Islet of Langerhans (tissue), 1 donor: ENCODE measurements at regions not wholly inside any gene's neighbourhood (a gene's known extent, or its start where the extent isn't known, plus 50 kb on each side); places are given as distances from the start of the nearest gene placed in this dataset.

Experiments
- FAIRE-seq: peaks from one replicate; lab custom pipeline; 2011; peaks lifted over from hg19 to GRCh38; lab: Jason Lieb, UNC

GRCh38 chr7:41792120-41792519 is 89.2 kb upstream of the INHBA start:
- FAIRE-seq = no peak

GRCh38 chr7:41788556-41788955 is 85.7 kb upstream of the INHBA start:
- no peak for FAIRE-seq

- FAIRE-seq = no peak
Measured at GRCh38 chr7:41787651-41788350, 84.9 kb upstream of the INHBA start.

DNA sequence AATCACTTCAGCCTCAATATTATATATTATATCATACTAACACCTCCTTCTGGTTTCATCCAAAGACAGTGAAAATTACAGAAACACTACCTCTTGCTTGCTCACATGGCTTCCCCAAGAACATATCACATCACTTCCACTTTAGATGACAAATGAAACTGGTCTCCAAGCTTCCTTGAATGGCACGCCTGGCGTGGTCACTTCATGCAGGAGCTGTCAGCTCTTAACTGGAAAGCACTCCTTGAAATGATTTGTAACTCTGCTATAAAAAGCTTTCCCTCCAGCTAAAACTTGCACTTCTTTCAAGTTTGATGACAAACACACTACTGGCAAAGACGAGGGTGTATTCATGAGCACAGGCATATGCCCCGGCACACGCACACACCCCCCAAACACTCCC is 84.1 kb upstream of the INHBA start:
- FAIRE-seq = no peak

DNA sequence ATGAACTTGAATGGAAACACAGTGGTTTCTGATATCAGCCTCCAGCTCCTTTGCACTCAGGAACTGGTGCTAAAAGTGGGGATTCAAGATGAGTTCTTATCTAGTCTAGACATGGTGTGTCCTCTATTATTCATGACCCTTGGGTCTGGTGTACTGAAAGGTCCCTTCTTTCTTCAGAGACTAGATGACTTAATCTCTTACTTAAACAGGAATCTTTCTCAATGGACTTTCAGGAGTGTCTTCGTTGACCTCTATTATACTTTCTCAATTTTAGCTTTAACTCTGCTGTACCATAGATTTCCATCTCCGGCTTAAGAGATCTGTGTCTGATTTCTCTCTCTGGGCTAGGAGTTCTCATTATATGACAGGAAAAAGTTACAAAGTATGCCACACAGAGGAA is 83.5 kb upstream of the INHBA start:
- no peak for FAIRE-seq

DNA sequence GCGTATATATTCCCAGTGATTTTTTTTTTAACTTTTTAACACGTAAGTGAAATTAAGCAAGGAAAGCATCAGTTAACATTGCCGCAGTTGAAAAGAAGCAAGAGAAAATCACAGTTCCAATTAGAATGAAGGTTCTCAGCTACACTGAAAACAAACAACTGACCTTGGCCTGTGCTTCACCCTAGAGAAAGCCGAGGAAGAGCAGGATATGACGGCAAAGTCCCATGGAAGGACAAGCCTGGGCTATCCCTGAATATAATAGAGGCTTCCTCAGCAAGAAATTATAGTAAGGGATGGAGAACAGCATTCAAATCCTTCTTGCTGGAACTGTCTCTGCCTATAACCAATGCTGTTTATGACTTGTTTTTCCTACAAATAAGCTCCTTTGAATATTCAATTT is 83.0 kb upstream of the INHBA start:
- no peak for FAIRE-seq

DNA sequence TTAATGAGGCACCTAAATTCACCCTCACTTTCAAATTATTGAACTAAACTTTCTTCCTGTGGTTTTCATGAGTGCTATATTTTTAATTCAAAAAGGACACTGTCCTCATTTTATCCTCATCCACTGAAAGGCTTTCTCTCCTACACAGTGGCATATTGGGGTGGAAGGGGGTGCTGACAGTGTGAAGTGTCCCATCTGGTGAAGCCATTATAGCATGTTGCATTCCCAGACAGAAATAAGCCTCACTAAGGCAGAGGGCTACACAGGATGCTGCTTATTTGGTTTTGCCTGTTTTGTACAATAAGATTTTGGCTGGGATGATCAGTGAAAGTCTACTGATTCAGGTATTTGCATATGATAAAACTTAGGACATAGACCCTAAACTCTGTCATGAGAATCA is 82.4 kb upstream of the INHBA start:
- FAIRE-seq = no peak

GRCh38 chr7:41779918-41780317 is 77.0 kb upstream of the INHBA start:
- FAIRE-seq = no peak

DNA sequence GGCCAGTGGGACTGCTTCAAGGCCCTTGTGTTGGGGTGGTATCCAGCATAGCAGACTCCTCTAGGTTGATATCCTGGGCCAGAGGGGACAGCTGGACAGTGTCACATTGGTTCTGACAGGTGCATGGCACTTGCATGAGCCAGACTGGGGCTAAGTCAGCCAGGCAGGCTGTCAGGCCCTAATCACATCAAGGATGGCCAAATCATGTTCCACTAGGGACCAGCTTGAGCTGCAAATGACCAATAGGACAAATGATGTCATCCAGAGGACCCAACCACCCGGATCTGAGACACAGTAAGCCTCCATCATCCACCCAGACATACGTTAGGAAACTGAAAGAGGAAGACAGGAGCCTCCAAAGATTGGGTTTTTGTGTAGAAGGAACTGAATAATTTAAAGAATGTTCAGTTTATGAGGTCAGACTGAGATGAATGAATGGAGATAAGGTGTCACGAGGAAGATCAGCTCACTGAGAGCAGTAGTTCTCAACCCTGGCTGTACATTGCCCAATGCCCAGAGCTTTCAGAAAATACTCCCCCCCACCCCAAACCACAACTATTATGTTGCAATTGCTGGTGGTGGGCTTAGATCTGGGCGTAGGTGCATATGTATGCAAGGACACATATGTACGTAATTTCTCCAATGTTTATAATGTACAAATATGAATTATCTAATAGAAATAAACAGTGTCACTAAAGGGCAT is 75.2 kb upstream of the INHBA start:
- FAIRE-seq = no peak

DNA sequence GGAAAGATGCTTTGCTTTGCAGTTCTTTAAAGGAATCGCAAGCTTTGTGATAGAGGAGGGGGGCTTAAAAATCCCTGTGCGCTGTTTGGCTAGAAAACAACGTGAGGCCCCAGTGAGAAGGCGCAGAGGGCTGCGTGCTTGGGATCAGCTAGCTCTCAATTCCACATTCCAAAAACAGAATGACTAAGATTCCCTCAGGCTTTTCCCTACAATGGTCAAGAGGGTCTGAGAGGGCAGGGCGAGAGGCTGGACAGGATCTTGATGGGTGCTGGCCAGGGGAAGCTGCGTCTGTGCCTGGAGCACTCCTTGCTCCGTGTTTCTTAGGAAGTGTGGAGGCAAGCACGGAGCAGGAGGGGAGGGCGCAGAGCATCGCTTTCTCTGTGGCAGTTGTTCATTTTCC is 72.1 kb upstream of the INHBA start:
- no peak for FAIRE-seq

- no peak for FAIRE-seq
Measured at GRCh38 chr7:41773756-41774155, 70.9 kb upstream of the INHBA start.

DNA sequence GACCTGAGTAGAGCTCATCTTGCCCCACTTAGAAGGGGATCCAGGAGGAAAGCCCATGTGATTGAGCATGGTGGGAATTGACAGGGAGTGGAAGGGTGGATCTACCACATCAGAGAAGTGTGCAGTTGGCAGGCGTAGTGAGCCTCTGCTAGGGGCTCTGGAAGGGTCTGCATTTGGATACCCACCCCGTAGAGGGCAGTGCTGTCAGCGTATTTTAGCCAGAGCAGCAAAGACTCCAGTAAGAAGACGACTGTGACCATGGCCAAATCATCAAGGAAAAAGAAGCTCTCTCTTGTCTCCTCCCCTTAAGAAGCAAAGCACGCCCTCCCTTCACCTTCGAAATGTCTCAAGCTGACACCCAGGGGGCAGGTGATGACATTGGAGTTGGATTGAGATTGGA is 68.8 kb upstream of the INHBA start:
- no peak for FAIRE-seq

DNA sequence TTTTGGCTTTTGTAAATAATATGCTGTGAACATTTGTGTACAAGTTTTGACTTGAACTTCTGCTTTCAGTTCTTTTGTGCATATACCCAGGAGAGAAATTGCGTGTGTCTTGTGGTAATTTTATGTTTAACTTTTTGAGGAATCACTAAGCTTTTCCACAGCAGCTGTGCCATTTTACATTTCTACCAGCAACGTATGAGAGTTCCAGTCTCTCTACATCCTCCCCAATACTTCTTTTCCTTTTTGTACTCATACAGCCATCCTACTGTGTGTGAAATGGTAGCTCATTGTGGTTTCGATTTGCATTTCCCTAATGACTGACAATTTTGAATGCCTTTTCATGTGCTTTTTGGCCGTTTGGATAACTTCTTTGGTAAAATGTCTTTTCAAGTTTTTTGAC is 66.3 kb upstream of the INHBA start:
- no peak for FAIRE-seq

DNA sequence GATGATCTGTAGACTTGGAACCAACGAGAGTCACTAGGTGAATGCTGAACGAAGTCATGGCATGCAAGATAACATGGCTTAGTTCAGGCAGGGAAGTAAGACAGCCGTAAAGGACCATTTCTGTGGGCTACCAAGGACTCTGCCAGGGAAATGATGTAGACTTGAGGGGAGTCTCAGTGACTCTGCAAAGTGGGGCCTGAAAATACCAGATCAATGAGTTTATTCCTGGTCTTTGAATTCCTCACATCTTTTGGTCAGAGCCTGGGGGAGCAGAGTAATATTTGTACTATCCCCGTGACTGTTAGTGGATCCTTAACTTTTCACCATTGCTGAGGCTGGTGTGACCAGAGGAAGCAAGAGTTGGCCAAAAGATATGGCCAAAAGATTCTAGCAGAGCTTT is 60.7 kb upstream of the INHBA start:
- FAIRE-seq = no peak

DNA sequence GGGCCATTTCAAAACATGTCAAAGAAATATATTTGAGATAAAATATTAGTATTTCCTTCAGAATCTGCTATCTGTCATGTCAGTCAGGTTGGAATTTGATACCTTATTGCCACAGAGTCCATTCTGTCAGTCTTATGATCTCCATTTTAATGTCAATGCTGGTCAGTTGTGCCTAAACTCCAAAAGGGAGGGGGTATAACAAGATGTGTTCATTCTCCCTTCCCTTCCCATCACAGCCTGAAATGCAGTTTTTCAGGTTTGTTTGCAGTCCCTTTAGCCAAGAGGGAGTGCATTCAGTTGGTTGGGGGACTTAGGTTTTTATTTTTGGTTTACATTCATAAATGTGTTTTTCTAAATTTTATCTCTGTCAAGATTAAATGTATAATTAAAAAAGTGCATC is 59.8 kb upstream of the INHBA start:
- FAIRE-seq = no peak

DNA sequence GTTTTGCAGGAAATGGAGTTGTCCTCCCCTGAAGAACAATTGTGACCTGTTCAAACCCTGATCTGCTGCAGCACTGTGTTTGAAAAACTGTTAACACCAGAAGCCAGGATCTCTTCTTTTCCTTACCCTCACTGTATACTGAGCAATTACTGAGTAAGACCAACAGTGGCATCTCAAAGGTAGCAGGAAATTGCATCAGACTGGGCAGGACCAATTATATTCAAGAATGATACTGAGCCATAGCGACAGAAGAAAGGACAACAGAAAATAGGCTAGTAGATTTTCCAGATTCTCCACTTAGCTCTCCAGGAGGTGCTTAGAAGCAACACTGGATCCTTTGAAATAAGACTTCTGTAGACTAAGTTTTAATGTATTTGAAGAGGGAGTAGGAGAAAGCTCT is 57.4 kb upstream of the INHBA start:
- no peak for FAIRE-seq

- no peak for FAIRE-seq
Measured at GRCh38 chr7:41758321-41758720, 55.4 kb upstream of the INHBA start.

- FAIRE-seq = no peak
Measured at GRCh38 chr7:41756650-41757182, 53.8 kb upstream of the INHBA start.

DNA sequence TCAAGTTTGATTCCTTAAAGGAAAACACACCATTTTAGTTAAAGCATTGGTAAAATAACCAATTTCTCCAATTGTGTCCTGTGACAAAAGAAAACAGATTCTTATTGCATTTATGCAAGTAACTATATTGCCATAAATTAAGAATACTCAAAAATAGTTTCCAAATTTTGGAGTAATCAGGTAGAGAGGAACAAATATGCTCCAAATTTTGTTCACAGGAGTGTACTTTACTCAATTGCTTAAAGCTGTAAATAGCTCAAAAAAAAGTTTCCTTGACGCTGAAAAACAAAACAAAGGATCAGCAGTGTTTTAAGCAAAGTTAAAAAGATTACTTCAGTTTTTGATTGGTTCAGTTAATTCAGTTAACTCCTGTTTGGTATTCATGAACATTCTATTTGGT is 52.2 kb upstream of the INHBA start:
- FAIRE-seq = no peak

GRCh38 chr7:41754046-41754445 is 51.2 kb upstream of the INHBA start:
- FAIRE-seq = no peak
